SKM-1 treated with dmso at 0.1 percent for 144 hours (cell line): ENCODE measurements at regions not wholly inside any gene's neighbourhood (a gene's known extent, or its start where the extent isn't known, plus 50 kb on each side); places are given as distances from the start of the nearest gene placed in this dataset.
A peak's percentile ranks its signal among the peaks of the same experiment; 100 is the strongest.

Experiments used
- DNase-seq: peaks from one replicate; lab custom pipeline; 2025; ENCODE audit not compliant: unreplicated experiment; lab: John Stamatoyannopoulos, UW

- no peak for DNase-seq
These were observed 475.9 kb downstream of the HS3ST3B1 start for GRCh38 chr17:14776791-14777190.

- no peak for DNase-seq
These were observed 475.0 kb downstream of the HS3ST3B1 start for GRCh38 chr17:14775731-14776492.

GRCh38 chr17:14774774-14775173 is 473.9 kb downstream of the HS3ST3B1 start:
- DNase-seq: no peak

- DNase-seq: no peak
These were observed 471.9 kb downstream of the HS3ST3B1 start for GRCh38 chr17:14772776-14773175.

- no peak for DNase-seq
These were observed 470.7 kb downstream of the HS3ST3B1 start for GRCh38 chr17:14771543-14771942.

DNA sequence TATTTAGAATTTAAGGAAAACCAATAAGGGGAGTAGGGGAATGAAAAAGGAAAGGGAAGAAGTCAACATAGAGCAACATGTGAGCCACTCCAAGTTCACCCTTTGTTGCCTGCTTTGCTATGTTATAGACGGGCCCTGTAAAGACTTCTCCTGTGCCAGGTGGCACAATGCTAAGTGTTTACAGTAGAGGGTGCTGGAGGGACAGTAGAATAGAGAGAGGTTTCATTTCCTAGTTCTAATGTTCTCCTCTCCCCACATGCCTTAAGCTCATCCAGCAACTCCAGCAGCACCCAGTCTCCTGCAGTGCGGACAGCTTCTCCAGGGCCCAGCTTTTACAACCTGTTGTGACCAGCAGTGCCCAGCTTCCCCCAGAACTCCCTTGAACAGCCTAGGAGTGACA is 468.0 kb downstream of the HS3ST3B1 start:
- peak; percentile 11 for DNase-seq

DNA sequence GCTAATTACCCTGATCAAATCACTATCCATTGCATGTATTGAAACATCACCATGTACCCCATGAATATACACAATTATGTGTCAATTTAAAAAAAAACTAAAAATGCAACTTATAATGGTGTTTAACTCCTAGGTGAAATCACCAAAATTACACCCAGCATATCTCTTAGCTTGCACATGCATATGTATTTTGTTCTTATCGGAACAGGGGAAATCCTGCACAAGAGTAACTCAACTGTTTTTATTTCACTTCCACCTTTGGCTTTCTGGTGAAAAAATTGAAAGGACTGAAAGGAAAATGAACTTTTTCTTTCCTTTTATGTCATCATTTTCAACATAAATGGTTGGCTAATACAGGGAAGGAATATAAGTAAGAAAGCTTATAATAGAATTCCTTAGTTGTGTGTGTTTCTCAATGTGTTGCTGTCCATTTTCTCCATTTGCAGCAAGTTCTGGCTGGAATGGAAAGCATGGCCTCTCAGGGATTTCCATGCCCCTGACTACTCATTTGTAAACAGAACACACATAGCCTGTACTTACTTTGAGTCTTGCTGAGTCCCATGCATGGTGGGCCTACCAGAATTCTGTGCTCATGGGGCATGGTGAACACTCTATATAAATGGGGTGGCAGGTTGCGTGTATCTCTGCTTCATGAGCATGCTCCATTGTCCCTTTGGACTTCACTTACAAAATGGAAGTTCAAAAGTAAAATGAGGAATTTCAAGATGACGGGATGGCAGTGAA is 462.0 kb downstream of the HS3ST3B1 start:
- DNase-seq: no peak

- no peak for DNase-seq
These were observed 460.0 kb downstream of the HS3ST3B1 start for GRCh38 chr17:14760719-14761411.

DNA sequence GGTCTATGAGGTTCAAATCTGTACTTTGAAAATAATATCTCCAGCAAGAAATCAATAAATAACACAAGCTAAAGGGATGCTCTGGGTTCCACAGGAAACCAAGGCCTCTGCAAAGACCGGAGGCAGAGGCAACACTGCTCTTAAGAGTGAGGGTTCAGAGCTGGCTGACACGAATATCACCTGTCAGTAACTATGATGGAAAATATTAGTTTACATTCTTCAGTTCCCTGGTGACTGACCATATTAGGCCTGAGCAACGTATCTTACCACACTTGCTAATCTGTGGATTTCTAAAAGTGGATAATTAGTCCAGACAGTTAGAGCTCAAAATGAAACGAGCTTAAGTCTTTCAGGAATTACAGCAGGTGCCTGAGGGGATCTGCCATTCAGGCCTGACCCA is 459.3 kb downstream of the HS3ST3B1 start:
- DNase-seq: no peak

GRCh38 chr17:14759325-14759724 is 458.4 kb downstream of the HS3ST3B1 start:
- no peak for DNase-seq

GRCh38 chr17:14756479-14756878 is 455.6 kb downstream of the HS3ST3B1 start:
- no peak for DNase-seq

DNA sequence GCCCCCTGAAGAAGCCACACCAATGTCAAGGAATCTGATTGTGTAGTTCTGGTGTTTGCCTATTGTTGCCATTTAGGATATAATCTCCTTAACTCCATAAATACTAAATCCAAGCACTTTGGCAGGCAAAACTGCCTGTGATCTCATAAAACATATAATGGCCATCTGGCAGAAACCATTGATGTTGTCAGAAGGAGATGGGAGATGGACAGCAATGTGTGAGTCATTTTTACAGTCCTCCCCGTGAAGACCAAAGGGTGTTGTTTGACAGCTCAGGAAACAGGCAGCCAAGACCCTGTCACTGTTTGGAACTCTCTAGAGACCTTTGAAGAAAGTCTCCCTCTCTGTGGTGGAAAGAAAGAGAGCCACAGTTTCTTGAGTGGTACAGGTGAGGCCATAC is 454.1 kb downstream of the HS3ST3B1 start:
- DNase-seq: no peak

- no peak for DNase-seq
These were observed 452.5 kb downstream of the HS3ST3B1 start for GRCh38 chr17:14753383-14753782.

DNA sequence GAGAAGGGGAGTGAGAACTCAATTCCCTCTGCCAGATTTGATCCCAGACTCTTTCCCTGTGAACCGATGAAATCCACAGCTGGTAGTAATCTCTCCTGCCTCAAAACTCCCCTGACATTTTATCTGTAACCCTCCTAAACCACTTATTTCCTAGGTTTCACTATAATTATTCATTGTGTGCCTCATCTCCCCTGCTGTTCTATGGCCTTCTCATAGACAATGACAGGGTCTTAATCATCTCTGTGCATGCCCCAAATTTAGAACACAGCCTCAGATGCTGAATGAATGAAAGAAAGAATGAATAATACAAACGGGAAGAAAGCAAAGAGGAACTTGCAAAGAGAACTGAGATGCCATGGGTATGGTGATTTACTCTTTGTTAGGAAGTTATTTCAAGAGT is 451.1 kb downstream of the HS3ST3B1 start:
- DNase-seq: no peak

- DNase-seq: no peak
These were observed 450.0 kb downstream of the HS3ST3B1 start for GRCh38 chr17:14750866-14751265.

- no peak for DNase-seq
These were observed 448.4 kb downstream of the HS3ST3B1 start for GRCh38 chr17:14749269-14749668.

DNA sequence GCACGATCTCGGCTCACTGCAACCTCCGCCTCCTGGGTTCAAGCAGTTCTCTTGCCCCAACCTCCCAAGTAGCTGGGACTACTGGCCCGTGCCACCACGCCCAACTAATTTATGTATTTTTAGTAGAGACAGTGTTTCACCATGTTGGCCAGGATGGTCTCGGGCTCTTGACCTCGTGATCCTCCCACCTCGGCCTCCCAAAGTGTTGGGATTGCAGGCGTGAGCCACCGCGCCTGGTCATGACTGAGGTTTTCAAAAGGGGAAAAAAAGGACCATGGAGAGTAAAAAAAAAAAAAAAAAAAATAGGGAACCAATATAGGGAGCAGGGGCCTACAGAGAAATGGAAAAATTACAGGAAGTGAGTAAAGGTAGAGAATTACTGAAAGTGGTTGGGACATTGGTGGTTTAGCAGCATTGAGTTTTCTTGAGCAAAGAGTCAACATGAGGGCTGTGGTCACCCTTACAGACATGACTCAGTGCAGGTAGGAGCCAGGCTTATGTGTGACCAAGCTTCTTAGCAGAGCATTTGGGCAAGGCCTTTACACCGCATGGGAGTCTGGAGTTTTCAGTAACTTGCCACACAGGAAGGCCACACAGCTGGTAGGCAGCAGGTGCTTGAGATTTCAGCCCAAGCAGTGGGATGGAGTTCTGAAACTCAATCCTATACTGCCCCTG is 447.3 kb downstream of the HS3ST3B1 start:
- DNase-seq: peak; percentile 78

- no peak for DNase-seq
These were observed 446.7 kb downstream of the HS3ST3B1 start for GRCh38 chr17:14747603-14747950.

GRCh38 chr17:14746822-14747602 is 446.1 kb downstream of the HS3ST3B1 start:
- DNase-seq: peak; percentile 30

GRCh38 chr17:14745541-14745940 is 444.7 kb downstream of the HS3ST3B1 start:
- no peak for DNase-seq
